Immature natural killer cell (primary cell): ENCODE measurements at regions not wholly inside any gene's neighbourhood (a gene's known extent, or its start where the extent isn't known, plus 50 kb on each side); places are given as distances from the start of the nearest gene placed in this dataset.

Source experiments
- DNase-seq, 3 donors: peaks; one replicate each; pipeline ENCODE4 v3.0.0; 2022; ENCODE audit warnings: mixed read lengths in 1 of 3
- H3K27ac Mint-ChIP-seq, 6 donors: one replicate each; pipeline ENCODE4 v1.8.0; 2020; ENCODE audit warnings: mixed read lengths in 6 of 6, mild to moderate bottlenecking in 5 of 6, inconsistent platforms in 4 of 6, moderate library complexity in 3 of 6
- H3K27me3 Mint-ChIP-seq, 3 donors: one replicate each; pipeline ENCODE4 v1.8.0; 2020 to 2021; ENCODE audit warnings: low read depth in 3 of 3, mild to moderate bottlenecking in 3 of 3, mixed read lengths in 3 of 3, moderate library complexity in 3 of 3, inconsistent platforms in 1 of 3
- H3K36me3 Mint-ChIP-seq, 3 donors: one replicate each; pipeline ENCODE4 v1.8.0; 2020; ENCODE audit warnings: mixed read lengths in 3 of 3, inconsistent platforms in 2 of 3, mild to moderate bottlenecking in 2 of 3
- H3K4me1 Mint-ChIP-seq, 2 donors: one replicate each; pipeline ENCODE4 v1.8.0; 2020; ENCODE audit warnings: inconsistent platforms in 2 of 2, mild to moderate bottlenecking in 2 of 2, mixed read lengths in 2 of 2, moderate library complexity in 1 of 2
- H3K4me3 Mint-ChIP-seq, 5 donors: one replicate each; pipeline ENCODE4 v1.8.0; 2020; ENCODE audit warnings: mild to moderate bottlenecking in 5 of 5, mixed read lengths in 5 of 5, inconsistent platforms in 3 of 5, moderate library complexity in 3 of 5
- H3K9me3 Mint-ChIP-seq, 6 donors: one replicate each; pipeline ENCODE4 v1.8.0; 2020; ENCODE audit warnings: mild to moderate bottlenecking in 6 of 6, mixed read lengths in 6 of 6, inconsistent platforms in 4 of 6, moderate library complexity in 3 of 6

DNA sequence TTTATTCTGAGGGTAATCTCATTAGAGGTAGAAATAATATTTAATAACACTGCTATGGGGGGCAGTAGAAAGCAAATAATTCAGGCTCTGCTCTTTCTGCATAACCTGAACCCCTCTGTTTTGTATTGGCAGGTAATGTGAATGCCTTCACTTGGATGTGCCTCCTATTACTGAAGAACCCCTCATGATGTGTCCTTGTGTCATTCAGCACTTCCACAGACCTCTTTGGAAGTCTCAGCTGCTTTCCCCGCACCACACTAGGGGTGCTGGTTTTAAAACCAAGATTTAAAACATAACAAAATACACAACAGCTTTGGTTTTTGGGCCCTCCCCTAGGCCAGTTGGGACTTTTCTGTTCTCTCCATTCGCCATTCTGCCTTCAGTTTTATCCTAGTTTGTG is 281.7 kb upstream of the MC4R start:
- no peak overlapping the region for H3K4me3 Mint-ChIP-seq
- H3K36me3 Mint-ChIP-seq = no peaks in the 10 kb centered on the region

DNA sequence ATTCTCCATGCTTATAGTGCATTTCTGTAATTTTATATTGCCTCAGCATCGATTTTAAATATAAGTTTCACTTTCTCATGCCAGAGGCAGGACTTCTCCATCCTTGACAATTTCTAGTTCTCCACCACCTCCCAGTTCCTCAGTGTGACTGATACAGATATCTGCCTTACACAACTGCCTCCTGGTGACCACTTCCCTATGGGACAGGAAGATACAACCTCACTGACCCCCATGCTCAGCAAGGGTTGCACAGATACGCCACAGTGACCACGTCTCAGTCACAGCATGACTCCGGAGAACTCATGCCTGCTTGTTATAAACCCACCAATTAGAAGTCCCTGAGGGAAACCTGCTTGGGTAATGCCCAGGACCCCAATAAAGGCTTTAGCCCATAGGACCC is 284.0 kb upstream of the MC4R start:
- Mint-ChIP-seq H3K27ac (no peak overlapping the region), H3K36me3 (no peaks in the 10 kb centered on the region), H3K9me3 (peaks cover 0 to 10% (median 6%) of the 10 kb centered on the region in 6 donors)

More for the DNA sequence above, 281.7 kb upstream of the MC4R start:
- Mint-ChIP-seq H3K9me3 (peaks cover 0 to 8% (median 4%) of the 10 kb centered on the region in 6 donors), H3K27me3 (peaks cover 0 to 4% (median 2%) of the 10 kb centered on the region in 3 donors), H3K27ac (no peak overlapping the region), H3K4me1 (no peaks in the 10 kb centered on the region)
- no peak for DNase-seq

DNA sequence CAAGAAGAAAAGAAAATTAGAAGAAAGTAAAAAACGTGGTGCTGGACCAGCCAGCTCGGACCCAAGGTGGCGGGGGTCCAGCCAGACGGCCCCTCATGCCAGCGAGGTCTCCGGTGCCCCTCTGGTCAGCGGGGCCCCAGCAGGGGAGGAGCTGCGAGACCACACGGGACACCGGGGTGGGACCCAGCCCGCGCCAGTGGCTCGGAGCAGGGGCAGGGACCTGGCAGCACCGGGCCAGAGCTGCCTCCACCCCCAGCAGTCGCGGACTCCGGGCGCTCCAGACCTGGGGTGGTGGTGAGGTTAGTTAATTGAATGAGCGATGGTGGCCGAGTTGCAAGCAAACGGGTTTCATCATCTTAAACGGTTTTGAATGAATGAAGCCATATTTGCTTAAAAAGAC is 289.9 kb upstream of the MC4R start:
- Mint-ChIP-seq H3K9me3 (peaks cover 5 to 25% (median 8%) of the 10 kb centered on the region in 6 donors), H3K27ac (no peak overlapping the region), H3K4me3 (no peak overlapping the region), H3K4me1 (no peaks in the 10 kb centered on the region), H3K27me3 (peaks cover 0 to 1% (median 0%) of the 10 kb centered on the region in 3 donors), H3K36me3 (no peaks in the 10 kb centered on the region)
- DNase-seq = no peak

More for the DNA sequence above, 284.0 kb upstream of the MC4R start:
- DNase-seq = no peak
- H3K27me3 Mint-ChIP-seq = peaks cover 0 to 4% (median 2%) of the 10 kb centered on the region in 3 donors
- no peak overlapping the region for H3K4me3 Mint-ChIP-seq
- no peaks in the 10 kb centered on the region for H3K4me1 Mint-ChIP-seq

DNA sequence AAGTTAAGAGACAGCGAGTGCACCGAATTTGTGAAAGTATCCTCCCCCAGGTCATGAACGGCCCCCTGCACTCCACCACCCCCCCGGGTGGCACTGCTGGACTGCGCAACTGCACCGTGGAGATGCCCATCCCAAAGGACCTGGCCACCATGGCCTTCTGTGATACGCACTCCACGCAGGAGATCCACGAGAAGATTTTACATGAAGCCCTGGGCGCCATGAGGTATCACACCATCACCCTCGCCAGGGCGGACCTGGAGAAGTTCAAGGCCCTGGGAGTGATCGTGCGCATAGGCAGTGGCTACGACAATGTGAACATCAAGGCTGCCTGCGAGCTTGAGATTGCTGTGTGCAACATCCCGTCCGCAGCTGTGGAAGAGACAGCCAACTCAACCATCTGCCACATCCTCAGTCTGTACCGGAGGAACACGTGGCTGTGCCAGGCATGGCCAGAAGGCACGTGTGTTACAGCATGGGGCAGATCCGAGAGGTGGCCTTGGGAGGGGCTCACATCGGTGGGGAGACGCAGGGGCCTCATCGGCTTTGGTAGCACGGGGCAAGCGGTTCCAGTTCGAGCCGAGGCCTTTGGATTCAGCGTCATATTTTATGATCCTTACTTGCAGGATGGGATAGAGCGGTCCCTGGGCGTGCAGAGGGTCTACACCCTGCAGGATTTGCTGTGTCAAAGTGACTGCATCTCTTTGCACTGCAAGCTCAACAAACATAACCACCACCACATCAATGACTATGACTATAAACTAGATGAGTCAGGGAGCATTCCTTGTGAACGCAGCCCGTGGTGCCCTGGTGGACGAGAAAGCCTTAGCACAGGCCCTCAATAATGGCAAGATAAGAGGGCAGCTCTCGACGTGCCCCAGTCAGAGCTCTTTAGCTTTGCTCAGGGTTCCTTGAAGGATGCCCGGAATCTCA is 290.8 kb upstream of the MC4R start:
- H3K27ac Mint-ChIP-seq = no peak overlapping the region
- no peaks in the 10 kb centered on the region for H3K36me3 Mint-ChIP-seq
- DNase-seq = no peak
- H3K9me3 Mint-ChIP-seq = peaks cover 4 to 25% (median 7%) of the 10 kb centered on the region in 6 donors
- H3K4me1 Mint-ChIP-seq = no peaks in the 10 kb centered on the region
- no peak overlapping the region for H3K4me3 Mint-ChIP-seq
- no peaks in the 10 kb centered on the region for H3K27me3 Mint-ChIP-seq

DNA sequence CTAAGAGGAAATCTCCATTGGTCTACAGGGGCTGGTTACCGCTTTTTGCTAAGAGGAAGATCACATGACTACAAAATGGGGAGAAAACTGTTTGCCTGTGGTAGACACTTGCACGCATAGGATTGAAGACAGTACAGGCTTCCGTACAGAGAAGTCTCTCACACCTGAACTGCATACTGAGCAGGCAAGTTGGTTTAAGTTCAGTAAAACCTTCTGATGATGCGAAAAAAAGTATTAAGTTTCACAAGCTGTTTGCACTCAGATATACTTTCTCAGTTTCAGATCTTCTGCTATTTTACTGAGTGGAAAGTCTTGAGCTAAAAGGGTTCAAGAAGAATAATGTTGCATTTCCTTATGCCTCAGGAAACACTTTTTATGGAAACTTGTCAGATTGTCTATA is 292.2 kb upstream of the MC4R start:
- Mint-ChIP-seq H3K27ac (no peak overlapping the region), H3K36me3 (no peaks in the 10 kb centered on the region), H3K27me3 (no peaks in the 10 kb centered on the region), H3K4me3 (no peak overlapping the region), H3K4me1 (no peaks in the 10 kb centered on the region), H3K9me3 (peaks cover 4 to 26% (median 7%) of the 10 kb centered on the region in 6 donors)
- no peak for DNase-seq

DNA sequence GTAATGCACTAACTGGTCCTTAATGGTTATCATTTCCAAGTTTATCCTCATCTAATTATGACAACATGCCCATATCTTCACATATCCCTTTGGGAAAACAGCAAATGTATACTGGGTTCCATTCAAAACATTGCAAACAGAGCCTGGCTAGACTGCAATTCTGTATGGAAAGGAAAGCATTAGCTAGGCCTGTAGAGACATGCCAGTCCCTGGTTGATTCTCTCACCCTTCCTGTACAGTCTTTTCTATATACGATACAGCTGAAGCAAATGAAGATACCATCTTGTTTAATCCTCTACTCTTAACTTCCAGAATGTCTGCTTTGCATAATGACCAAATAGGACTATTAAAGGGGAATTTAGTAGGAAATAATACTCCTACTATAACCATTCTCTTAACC is 294.4 kb upstream of the MC4R start:
- Mint-ChIP-seq H3K4me3 (no peak overlapping the region), H3K36me3 (no peaks in the 10 kb centered on the region), H3K4me1 (no peaks in the 10 kb centered on the region), H3K27ac (no peak overlapping the region), H3K27me3 (no peaks in the 10 kb centered on the region), H3K9me3 (peaks cover 4 to 20% (median 8%) of the 10 kb centered on the region in 6 donors)
- no peak for DNase-seq

DNA sequence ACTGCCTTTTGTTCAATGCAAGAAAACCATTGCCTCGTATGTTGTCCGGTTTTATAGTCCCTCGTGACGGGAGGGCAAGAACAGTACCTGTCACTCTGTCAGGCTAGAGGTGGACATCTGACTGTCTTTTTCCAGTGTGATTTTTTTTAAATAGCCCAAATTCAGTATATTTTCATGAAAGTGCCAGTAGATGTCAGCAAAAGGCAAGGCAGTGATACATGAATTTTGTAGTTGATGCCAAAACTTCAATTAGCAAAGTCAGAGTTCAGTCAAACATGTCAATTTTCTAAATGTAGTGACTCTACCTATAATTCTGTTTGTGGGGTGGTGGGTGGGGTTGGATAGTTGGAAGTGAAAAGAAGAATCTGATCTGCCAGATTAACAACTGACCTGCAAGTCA is 296.0 kb upstream of the MC4R start:
- Mint-ChIP-seq H3K4me1 (no peaks in the 10 kb centered on the region), H3K9me3 (peaks cover 2 to 14% (median 10%) of the 10 kb centered on the region in 6 donors), H3K27ac (no peak overlapping the region), H3K27me3 (no peaks in the 10 kb centered on the region), H3K4me3 (no peak overlapping the region), H3K36me3 (no peaks in the 10 kb centered on the region)
- no peak for DNase-seq

DNA sequence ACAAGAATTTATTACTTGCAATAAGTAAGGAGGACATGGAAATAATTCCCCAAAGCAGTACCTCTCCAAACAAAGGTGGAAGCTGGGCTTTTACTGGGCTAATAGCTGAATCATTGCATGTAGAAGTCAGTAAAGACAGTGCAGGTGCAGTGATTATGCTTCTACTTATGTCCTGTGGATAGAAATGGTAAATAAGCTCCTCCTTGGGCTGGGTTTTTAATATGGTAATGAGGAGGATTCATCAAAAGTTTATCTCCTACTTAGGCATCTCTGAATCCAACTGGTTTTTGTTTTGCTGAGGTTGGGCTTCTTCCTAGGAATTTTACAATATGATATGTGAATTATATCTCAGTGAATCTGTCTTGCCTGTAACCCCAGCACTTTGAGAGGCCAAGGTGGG is 297.4 kb upstream of the MC4R start:
- H3K36me3 Mint-ChIP-seq = no peaks in the 10 kb centered on the region
- no peak overlapping the region for H3K4me3 Mint-ChIP-seq
- no peaks in the 10 kb centered on the region for H3K4me1 Mint-ChIP-seq
- no peak overlapping the region for H3K27ac Mint-ChIP-seq
- H3K27me3 Mint-ChIP-seq = no peaks in the 10 kb centered on the region
- peaks cover 0 to 10% (median under 1%) of the 10 kb centered on the region in 6 donors for H3K9me3 Mint-ChIP-seq
- no peak for DNase-seq

DNA sequence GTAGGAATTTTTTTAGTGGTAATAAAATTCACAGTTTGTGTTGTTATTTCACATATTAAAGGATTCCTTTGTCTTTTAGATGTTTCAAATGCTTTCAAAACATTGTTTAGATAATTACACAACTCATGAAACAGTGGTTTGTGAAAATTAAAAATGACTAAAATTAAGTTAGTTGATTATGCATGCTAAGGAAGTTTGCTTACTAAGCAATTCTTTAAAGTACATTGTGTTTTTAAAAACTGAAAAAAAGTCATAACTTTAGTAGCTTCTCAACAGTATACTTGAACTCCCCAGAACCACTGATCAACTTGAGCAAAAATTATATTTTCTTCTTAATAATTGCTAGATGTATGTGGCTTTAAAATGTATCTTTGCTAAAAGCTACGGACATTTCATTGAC is 298.4 kb upstream of the MC4R start:
- Mint-ChIP-seq H3K4me3 (no peak overlapping the region), H3K9me3 (peaks cover 0 to 10% (median under 1%) of the 10 kb centered on the region in 6 donors), H3K36me3 (no peaks in the 10 kb centered on the region), H3K27ac (no peak overlapping the region), H3K27me3 (no peaks in the 10 kb centered on the region), H3K4me1 (no peaks in the 10 kb centered on the region)
- no peak for DNase-seq

DNA sequence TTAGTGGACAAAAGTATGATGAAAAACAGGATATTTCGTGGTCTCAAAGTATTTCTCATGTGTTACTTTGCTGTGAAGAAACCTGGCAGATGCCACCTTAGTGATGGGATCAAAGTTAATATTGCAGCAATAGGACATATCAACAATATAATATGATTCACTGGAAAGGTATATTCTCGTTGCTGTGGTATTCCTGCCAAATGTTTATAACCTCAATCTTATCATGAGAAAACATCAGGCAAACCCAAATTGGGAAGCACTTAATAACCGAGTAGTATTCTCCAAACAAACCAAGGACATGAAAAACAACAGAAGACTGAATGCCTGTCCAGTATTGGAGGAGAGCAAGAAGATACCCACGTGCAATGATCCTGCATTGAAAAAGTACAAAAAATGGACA is 302.6 kb upstream of the MC4R start:
- Mint-ChIP-seq H3K9me3 (peaks cover 0 to 19% (median 4%) of the 10 kb centered on the region in 6 donors), H3K36me3 (no peaks in the 10 kb centered on the region), H3K4me3 (no peak overlapping the region), H3K27me3 (peaks cover 0 to 4% (median 0%) of the 10 kb centered on the region in 3 donors), H3K27ac (no peak overlapping the region), H3K4me1 (no peaks in the 10 kb centered on the region)
- no peak for DNase-seq

DNA sequence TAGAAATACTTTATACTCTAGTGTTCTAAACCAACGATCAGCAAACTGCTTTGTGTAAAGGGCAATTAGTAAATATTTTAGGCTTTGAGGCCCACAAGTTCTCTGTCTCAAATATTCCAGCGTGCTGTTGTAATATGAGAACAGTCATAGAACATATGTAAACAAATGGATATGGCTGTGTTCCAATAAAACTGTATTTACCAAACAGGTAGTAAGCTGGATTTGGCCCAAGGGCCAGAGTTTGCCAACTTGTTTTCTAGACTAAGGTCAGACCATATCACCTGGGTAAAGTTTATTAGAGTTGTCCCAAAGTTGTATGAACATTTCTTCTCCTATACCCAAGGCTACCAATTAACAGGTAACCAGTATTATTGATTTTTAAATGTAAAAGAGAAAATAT is 303.2 kb upstream of the MC4R start:
- Mint-ChIP-seq H3K36me3 (no peaks in the 10 kb centered on the region), H3K4me1 (no peaks in the 10 kb centered on the region), H3K27me3 (peaks cover 0 to 4% (median 0%) of the 10 kb centered on the region in 3 donors), H3K27ac (no peak overlapping the region), H3K4me3 (no peak overlapping the region), H3K9me3 (peaks cover 0 to 19% (median 4%) of the 10 kb centered on the region in 6 donors)
- DNase-seq = no peak

DNA sequence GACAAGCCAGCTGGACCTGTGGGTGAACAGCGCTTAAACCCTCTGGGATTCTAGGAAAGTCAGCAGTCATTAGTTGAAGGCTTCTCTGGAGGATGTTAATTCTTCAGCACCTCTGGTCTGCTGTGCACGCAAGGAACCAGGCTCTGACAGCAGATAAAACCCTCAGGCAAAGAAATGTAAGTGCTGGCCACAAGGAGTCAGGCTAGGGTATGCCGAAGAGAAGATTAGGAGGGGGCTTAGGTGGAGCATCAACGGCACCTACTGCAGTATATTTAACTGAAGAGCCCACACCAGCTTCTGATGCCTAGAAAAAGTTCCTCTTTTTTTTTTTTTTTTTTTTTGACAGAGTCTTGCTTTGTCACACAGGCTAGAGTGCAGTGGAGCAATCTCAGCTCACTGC is 304.2 kb upstream of the MC4R start:
- Mint-ChIP-seq H3K4me3 (no peak overlapping the region), H3K27me3 (peaks cover 0 to 4% (median 0%) of the 10 kb centered on the region in 3 donors), H3K27ac (no peak overlapping the region)

DNA sequence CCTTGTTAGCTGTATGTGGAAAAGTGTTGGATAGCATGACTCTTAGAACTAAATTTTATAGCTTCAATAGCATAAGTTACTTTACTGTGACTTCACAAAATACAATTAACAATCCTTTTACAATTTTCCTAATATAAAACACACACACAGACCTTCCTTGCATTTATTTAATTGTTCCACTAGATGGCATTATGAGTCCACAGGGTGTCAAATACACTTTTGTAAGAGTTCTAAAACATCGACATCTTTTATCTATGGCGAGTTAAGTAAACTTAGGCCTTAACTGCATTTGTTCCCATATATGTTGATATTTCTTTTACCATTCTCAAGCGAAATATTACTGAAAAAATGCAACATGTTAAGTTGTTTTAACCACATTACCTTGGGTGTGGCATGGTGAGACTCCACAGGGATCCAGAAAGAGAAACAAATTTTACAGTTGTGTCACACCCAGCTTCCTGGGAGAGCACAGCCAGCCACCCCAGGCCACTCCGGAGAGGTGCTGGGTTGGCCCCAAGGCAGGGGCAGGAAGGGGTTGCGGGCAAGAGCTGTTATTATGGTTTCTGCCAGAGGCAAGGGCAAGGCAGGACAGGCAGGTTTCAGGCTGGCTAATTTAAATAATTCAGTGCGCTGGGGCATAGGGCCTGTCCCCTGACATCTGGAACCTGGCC is 312.4 kb upstream of the MC4R start:
- no peaks in the 10 kb centered on the region for H3K27me3 Mint-ChIP-seq
- H3K4me3 Mint-ChIP-seq = no peak overlapping the region
- peak overlapping the region in 1 of 6 donors; percentile 45 for H3K27ac Mint-ChIP-seq

More for the DNA sequence above, 304.2 kb upstream of the MC4R start:
- Mint-ChIP-seq H3K36me3 (no peaks in the 10 kb centered on the region), H3K4me1 (no peaks in the 10 kb centered on the region), H3K9me3 (peaks cover 0 to 23% (median 4%) of the 10 kb centered on the region in 6 donors)
- no peak for DNase-seq

DNA sequence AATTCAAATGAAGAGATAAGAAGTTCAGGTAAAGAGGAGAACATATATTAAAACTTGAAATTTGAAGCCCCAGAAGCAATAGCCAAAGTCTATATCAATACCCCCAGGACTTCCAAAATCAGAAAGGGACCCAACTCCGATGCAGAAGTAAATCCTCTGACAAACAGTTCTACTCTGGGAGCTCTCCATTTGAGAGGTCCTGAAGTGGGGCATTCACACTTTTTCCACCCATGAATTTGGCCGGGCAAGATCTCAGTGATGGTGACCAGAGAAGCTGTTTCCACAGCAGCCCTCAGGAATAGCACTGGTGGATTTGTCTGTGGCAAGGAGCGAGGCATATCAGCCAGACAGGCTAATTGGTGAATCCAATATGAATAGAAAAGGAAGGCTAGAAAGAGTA is 313.6 kb upstream of the MC4R start:
- no peak for DNase-seq
- H3K9me3 Mint-ChIP-seq = peaks cover 0 to 14% (median 0%) of the 10 kb centered on the region in 6 donors
- no peaks in the 10 kb centered on the region for H3K4me1 Mint-ChIP-seq
- H3K27me3 Mint-ChIP-seq = no peaks in the 10 kb centered on the region
- H3K36me3 Mint-ChIP-seq = no peaks in the 10 kb centered on the region
- H3K4me3 Mint-ChIP-seq = no peak overlapping the region
- H3K27ac Mint-ChIP-seq = no peak overlapping the region

More for the DNA sequence above, 312.4 kb upstream of the MC4R start:
- Mint-ChIP-seq H3K36me3 (no peaks in the 10 kb centered on the region), H3K4me1 (no peaks in the 10 kb centered on the region), H3K9me3 (peaks cover 0 to 14% (median 0%) of the 10 kb centered on the region in 6 donors)
- DNase-seq = no peak
